ENCODE measurements at regions not wholly inside any gene's neighbourhood (a gene's known extent, or its start where the extent isn't known, plus 50 kb on each side); places are given as distances from the start of the nearest gene placed in this dataset.

- DNase-seq = no peak
These were observed 234.4 kb upstream of the GPRIN3 start for GRCh38 chr4:89541998-89542397.

GRCh38 chr4:89539797-89540711, 232.5 kb upstream of the GPRIN3 start:
- DNase-seq = peak; percentile 46

GRCh38 chr4:89539374-89539773, 231.8 kb upstream of the GPRIN3 start:
- DNase-seq = no peak

GRCh38 chr4:89538886-89539285, 231.3 kb upstream of the GPRIN3 start:
- no peak for DNase-seq

- DNase-seq = no peak
These were observed 230.6 kb upstream of the GPRIN3 start for GRCh38 chr4:89538171-89538570.

- no peak for DNase-seq
These were observed 229.7 kb upstream of the GPRIN3 start for GRCh38 chr4:89537281-89537680.

GRCh38 chr4:89535251-89535650, 227.7 kb upstream of the GPRIN3 start:
- no peak for DNase-seq

DNA sequence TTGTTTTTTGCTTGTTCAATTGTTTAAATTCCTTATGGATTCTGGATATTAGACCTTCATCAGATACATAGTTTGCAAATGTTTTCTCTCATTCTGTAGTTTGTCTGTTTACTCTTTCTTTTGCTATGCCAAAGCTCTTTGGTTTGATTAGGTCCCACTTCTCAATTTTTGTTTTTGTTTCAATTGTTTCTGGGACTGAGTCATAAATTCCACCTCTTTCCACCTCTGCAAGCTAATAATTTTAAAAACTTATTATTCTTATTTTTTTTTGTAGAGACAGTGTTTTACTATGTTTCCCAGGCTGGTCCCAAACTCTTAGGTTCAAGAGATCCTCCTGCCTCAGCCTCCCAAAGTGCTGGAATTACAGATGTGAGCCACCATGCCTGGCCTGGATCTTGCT, 226.8 kb upstream of the GPRIN3 start:
- no peak for DNase-seq

GRCh38 chr4:89531932-89532640, 224.5 kb upstream of the GPRIN3 start:
- no peak for DNase-seq

- no peak for DNase-seq
These were observed 221.0 kb upstream of the GPRIN3 start for GRCh38 chr4:89528526-89529133.

- DNase-seq = no peak
These were observed 214.2 kb upstream of the GPRIN3 start for GRCh38 chr4:89521826-89522225.

- DNase-seq = no peak
These were observed 212.2 kb upstream of the GPRIN3 start for GRCh38 chr4:89519771-89520320.

DNA sequence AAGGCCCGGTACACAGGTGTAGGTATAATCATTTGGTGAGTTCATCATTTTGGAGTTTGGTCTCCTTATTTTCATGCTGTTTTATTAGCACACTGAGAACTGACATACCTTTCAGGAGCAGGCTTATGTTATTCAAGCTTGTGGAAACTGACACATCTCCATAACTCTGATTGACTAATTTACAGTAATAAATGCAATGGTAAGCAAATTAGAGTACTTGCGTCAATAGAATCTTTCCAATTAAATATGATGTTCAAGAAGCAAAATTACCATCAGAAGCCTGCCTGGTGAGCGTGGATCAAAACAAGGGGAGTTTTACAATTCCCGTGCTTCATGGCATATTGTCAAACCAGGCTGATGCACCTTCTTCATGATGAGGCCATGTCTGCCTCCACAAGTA, 210.7 kb upstream of the GPRIN3 start:
- DNase-seq = no peak

GRCh38 chr4:89514811-89515210, 207.2 kb upstream of the GPRIN3 start:
- no peak for DNase-seq

- no peak for DNase-seq
These were observed 204.2 kb upstream of the GPRIN3 start for GRCh38 chr4:89511776-89512175.

DNA sequence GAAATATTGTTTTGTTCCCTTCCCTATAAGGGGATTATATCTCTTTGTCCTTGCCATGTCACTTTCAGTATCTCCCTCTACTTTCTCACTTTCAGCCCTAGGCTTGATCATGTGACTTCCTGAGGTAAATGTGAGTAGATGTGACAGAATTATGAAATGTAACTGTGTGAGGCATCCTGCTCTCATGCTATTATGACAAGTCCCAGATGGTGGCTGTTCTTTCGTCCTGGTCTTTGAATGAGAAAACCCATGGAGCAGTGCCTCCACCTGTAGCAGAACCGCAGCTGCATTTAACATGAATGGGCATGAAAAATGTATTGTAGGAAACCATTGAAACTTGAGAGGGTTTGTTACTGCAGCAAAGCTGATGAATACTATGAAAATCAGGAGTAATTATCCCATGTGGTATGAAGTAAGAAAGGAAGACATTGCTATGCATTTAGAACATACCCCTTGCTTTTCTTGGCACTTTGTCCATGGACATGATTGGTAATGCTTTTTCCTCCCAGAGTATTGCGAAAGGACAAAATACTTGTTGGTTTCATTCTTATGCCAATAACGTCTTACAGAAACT, 202.2 kb upstream of the GPRIN3 start:
- DNase-seq = peak; percentile 77

DNA sequence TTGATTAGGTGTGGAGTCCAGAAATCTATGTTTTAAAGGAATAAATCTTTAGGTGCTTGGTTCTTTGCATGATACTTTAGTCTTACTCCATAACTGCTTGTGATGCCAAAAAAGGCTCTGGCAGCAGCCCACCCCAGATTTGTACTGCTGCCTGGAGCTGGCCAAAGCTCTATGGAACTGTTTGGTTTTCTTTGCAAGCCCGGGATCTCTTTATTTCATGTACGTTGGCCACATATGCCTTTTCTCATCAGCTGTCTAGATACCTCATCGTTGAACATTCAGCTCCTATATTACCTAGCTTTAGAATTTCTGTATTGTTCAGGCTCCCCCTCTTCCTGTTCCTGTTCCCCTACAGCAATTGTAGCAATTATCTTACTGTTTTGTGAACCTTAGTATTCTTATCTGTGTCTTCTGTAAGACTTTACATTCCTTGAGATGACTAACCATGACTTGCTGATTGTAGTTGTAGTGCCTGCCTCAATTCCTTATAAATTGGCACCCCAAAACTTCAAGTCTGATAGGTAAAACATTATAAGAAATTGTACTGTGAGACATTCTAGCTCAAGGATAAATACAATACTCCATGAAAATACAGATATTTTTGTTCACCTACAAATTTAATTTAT, 199.4 kb upstream of the GPRIN3 start:
- DNase-seq = no peak

GRCh38 chr4:89502581-89502980, 195.0 kb upstream of the GPRIN3 start:
- DNase-seq = no peak

GRCh38 chr4:89497517-89498308, 190.1 kb upstream of the GPRIN3 start:
- DNase-seq = no peak

DNA sequence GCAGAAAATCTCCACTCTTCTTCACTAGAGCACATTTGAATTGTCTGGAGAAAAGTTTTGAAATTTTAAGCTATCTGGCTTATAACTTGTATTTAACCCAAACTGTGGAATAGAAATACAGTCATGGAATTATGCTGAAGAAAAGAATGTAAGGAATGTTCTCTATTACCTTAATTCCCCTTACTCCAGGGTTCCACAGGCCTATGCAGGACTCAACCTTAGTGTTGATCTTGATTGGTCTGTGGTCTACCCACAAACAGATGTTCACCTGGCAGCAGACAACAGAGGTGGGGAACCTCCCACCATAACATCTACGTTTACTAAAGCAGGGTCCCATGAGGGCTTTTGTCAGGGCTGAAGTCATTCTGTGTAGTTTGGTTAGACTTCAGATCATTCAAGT, 189.3 kb upstream of the GPRIN3 start:
- no peak for DNase-seq

DNA sequence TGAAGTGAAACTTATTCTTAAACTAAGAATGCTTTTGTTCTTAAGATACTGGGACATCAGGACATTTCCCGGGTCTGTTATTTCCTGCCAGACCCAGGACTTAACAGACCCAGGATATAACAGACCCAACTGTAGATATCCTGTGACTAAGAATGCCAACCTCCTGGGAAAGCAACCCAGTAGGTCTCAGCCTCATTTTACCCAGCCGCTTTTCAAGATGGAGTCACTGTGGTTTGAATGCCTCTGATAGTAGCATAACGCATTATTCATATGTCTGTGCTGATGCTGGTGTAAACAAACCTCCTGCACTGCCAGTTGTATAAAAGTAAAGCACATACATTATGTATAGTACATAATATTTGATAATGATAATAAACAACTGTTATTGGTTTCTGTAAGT, 185.8 kb upstream of the GPRIN3 start:
- no peak for DNase-seq

- no peak for DNase-seq
These were observed 185.0 kb upstream of the GPRIN3 start for GRCh38 chr4:89492581-89493071.
